Brain microvascular endothelial cell (primary cell): ENCODE measurements at regions not wholly inside any gene's neighbourhood (a gene's known extent, or its start where the extent isn't known, plus 50 kb on each side); places are given as distances from the start of the nearest gene placed in this dataset.

Experiments used
- DNase-seq: peaks from one replicate; pipeline ENCODE4 v3.0.0-alpha.2; 2020
- H3K27ac ChIP-seq: fragments of 250-450 bp; sonication (Bioruptor Pico); 2 replicates; pipeline ENCODE4 v1.5.1; 2020; ENCODE audit warnings: mild to moderate bottlenecking, moderate library complexity
- H3K27me3 ChIP-seq: fragments of 250-450 bp; sonication (Bioruptor Pico); replicated peaks from 2 replicates; pipeline ENCODE4 v1.5.1; 2020; ENCODE audit warnings: mild to moderate bottlenecking
- H3K36me3 ChIP-seq: fragments of 250-450 bp; sonication (Bioruptor Pico); replicated peaks from 2 replicates; pipeline ENCODE4 v1.5.1; 2020; ENCODE audit warnings: mild to moderate bottlenecking
- H3K4me3 ChIP-seq: 2 replicates; pipeline ENCODE4 v1.5.1; 2011; ENCODE audit warnings: low read depth, mild to moderate bottlenecking, control low read depth, low read length, moderate library complexity
- in situ Hi-C: cut with HindIII; loops from 2 replicates; pipeline ENCODE4 v1.10.0; 2017; ENCODE audit warnings: low sequenced_read_pairs, low pct_ligation_motif_present
- TF ChIP-seq, protein P1 (sequence below): IDR thresholded peaks from 2 replicates; pipeline ENCODE4 v1.5.1; 2011; ENCODE audit warnings: low read depth, mild to moderate bottlenecking, moderate library complexity, low read length, control low read depth, inconsistent platforms; ENCODE audit errors: missing control alignments

DNA sequence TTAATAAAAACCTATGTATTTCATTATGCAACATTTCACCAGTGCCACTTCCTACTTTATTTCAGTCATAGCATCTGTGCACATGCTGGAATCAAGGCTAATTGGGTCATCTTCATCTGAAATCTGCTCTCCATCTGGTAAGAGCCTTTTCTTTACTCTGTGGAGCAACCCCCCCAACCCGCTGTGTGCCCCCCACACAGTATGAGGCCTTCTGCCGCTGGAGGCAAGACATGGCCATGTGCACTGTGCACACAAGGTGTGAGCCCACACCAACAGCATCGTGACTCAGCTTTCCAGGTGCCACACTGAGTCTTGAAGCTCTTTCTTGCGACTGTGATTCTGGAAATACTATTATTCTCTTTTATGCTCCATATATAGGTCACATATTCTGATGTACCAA is 471.0 kb downstream of the TBC1D4 start:
- H3K27me3 ChIP-seq: no peaks in the 10 kb centered on the region
- no peak overlapping the region for H3K4me3 ChIP-seq
- no peak overlapping the region for H3K27ac ChIP-seq
- H3K36me3 ChIP-seq: no peaks in the 10 kb centered on the region
- no peak for DNase-seq
- in situ Hi-C loops: no loop called here
- TF ChIP-seq, protein P1, sequence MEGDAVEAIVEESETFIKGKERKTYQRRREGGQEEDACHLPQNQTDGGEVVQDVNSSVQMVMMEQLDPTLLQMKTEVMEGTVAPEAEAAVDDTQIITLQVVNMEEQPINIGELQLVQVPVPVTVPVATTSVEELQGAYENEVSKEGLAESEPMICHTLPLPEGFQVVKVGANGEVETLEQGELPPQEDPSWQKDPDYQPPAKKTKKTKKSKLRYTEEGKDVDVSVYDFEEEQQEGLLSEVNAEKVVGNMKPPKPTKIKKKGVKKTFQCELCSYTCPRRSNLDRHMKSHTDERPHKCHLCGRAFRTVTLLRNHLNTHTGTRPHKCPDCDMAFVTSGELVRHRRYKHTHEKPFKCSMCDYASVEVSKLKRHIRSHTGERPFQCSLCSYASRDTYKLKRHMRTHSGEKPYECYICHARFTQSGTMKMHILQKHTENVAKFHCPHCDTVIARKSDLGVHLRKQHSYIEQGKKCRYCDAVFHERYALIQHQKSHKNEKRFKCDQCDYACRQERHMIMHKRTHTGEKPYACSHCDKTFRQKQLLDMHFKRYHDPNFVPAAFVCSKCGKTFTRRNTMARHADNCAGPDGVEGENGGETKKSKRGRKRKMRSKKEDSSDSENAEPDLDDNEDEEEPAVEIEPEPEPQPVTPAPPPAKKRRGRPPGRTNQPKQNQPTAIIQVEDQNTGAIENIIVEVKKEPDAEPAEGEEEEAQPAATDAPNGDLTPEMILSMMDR: no peak

DNA sequence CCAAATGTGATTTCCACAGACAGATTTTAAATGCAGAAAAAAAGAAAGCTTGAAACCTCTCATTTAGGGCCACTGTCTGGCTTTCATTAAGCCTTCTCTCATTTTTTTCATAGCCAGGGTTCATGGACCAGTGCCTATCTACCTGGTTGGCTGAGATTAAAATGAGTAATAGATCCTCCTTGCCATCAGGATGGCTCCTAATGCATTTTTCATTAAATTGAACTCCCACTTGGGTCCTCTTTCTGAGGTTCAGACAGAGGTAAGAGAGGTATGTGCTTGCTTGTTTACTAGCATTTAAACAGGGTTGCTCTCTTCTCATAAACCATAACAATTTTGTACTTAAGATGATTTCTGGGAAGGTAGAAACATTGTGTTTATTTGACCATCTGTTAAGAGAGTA is 473.0 kb downstream of the TBC1D4 start:
- H3K36me3 ChIP-seq: no peaks in the 10 kb centered on the region
- DNase-seq: no peak
- TF ChIP-seq, protein P1: no peak
- in situ Hi-C loops: no loop called here
- H3K27ac ChIP-seq: no peak overlapping the region
- no peak overlapping the region for H3K4me3 ChIP-seq
- no peaks in the 10 kb centered on the region for H3K27me3 ChIP-seq

DNA sequence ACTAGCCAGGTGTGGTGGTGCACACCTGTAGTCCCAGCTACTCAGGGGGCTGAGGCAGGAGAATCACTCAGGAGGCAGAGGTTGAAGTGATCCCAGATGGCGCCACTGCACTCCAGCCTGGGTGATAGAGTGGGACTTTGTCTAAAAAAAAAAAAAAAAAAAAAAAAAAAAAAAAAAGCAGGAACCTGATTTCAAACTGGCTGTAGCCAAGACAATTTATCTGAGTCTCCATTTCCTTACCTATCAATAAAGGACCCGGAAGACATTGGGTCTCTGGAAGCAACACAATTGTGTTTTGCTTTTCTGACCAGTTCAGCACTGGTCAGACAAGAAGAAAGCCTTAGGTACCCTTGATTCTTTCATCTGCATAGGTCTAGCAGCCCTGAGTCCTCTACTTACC is 491.0 kb downstream of the TBC1D4 start:
- no peak for DNase-seq
- Histone ChIP-seq H3K4me3 (no peak overlapping the region), H3K27ac (no peak overlapping the region), H3K27me3 (no peaks in the 10 kb centered on the region), H3K36me3 (no peaks in the 10 kb centered on the region)
- in situ Hi-C loops: no loop called here
- TF ChIP-seq, protein P1: no peak

GRCh38 chr13:74987124-74987690 is 494.8 kb downstream of the TBC1D4 start:
- Histone ChIP-seq H3K36me3 (no peaks in the 10 kb centered on the region), H3K4me3 (no peak overlapping the region), H3K27me3 (no peaks in the 10 kb centered on the region), H3K27ac (no peak overlapping the region)
- no peak for DNase-seq
- in situ Hi-C loops: no loop called here
- TF ChIP-seq, protein P1: no peak

DNA sequence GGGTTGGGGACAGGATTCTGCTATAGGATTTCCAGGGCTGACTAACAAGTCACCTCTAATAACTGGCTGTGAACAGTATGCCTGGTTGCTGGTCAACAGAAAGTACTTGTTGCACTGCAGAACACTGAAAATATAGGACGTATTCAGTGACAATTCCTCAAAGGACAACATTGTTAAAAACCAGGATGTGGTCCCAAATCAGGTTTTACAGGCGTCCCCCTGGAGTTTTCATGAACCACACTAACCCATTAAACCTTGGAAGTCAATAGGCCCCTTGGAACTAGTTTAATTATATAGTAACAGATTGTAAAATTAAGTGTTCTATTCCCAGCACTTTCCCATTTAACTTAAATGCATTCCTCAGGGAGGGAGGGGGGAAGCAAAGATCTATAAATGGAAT is 495.4 kb downstream of the TBC1D4 start:
- Histone ChIP-seq H3K4me3 (no peak overlapping the region), H3K27me3 (no peaks in the 10 kb centered on the region), H3K27ac (no peak overlapping the region), H3K36me3 (no peaks in the 10 kb centered on the region)
- in situ Hi-C loops: no loop called here
- no peak for DNase-seq
- TF ChIP-seq, protein P1: no peak

DNA sequence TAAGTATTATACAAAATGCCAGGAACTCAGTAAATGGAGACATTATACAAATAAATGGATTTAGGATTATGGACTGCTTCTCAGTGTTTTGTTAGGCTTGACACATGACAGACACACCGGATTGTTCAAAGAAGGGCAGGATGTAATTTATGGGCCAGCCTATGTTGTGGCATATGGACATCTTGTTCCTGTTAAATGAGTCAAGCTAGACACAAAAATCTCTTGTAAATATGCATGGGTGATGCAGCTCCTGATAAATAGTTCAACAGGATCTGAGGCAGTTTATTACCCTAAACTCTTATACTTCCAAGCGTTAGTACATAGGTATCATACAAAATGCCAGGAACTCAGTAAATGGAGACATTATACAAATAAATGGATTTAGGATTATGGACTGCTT is 502.3 kb downstream of the TBC1D4 start:
- Histone ChIP-seq H3K27me3 (no peaks in the 10 kb centered on the region), H3K4me3 (no peak overlapping the region), H3K36me3 (no peaks in the 10 kb centered on the region), H3K27ac (no peak overlapping the region)
- in situ Hi-C loops: no loop called here
- TF ChIP-seq, protein P1: no peak
- DNase-seq: no peak
